GM12891 (cell line): ENCODE measurements at regions not wholly inside any gene's neighbourhood (a gene's known extent, or its start where the extent isn't known, plus 50 kb on each side); places are given as distances from the start of the nearest gene placed in this dataset.

Source experiments
- PAX5 ChIP-seq: IDR thresholded peaks from 2 replicates; pipeline ENCODE4 v1.6.1; 2011; ENCODE audit warnings: low read length, moderate library complexity, mild to moderate bottlenecking; ENCODE audit not compliant: insufficient read depth, severe bottlenecking
- POLR2A ChIP-seq: IDR thresholded peaks from 2 replicates; pipeline ENCODE4 v1.6.1; 2011; ENCODE audit warnings: low read depth, low read length, control low read depth
- POLR2AphosphoS5 ChIP-seq: IDR thresholded peaks from 2 replicates; pipeline ENCODE4 v1.6.1; 2011; ENCODE audit warnings: low read depth, low read length, control low read depth

- TF ChIP-seq POLR2A (no peak), PAX5 (no peak), POLR2AphosphoS5 (no peak)
These were observed 724.0 kb downstream of the IRX1 start for GRCh38 chr5:4319478-4320128.
